Right kidney (tissue), 1 donor: ENCODE measurements at regions not wholly inside any gene's neighbourhood (a gene's known extent, or its start where the extent isn't known, plus 50 kb on each side); places are given as distances from the start of the nearest gene placed in this dataset.
"Not testable (repeated sequence)": the region's sequence is repeated elsewhere in the genome, so short reads cannot be mapped to it uniquely, and the experiment has no call there.

Experiments used
- DNase-seq: peaks from one replicate; pipeline ENCODE4 v3.0.0-alpha.2; 2016

DNA sequence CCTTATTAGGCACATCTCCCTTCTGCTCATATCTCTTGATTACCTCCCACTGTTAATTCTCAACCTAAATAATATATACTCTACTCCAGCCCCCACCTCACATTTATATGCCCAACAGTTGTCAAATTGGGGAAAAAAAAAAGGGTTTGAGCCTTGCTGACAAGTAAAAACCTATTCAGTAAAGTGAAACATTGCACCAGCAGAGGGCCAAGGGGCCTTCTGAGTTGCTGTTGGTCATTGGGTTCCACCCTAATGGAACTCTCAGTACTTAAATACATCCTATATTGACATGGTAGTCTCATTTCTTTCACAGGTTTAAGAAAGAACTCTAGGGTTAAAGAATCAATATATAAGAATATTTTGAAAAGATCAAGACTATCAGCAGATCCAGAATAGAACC lies 362.2 kb downstream of the SMARCA1 start:
- DNase-seq, result no peak

DNA sequence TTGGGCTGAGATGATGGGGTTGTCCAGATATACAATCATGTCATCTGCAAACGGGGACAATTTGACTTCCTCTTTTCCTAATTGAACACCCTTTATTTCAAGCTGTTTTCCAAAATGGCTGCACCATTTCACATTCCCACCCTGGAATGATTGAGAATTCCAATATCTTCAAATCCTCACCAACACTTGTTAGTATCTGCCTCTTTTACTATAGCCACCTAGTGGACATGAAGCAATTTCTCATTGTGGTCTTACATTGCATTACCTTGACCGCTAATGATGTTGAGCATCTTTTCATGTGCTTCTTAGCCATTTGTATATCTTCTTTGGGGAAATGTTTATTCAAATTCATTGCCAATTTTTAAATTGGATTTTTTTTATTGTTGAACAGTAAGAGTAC lies 364.8 kb downstream of the SMARCA1 start:
- DNase-seq, result no peak

DNA sequence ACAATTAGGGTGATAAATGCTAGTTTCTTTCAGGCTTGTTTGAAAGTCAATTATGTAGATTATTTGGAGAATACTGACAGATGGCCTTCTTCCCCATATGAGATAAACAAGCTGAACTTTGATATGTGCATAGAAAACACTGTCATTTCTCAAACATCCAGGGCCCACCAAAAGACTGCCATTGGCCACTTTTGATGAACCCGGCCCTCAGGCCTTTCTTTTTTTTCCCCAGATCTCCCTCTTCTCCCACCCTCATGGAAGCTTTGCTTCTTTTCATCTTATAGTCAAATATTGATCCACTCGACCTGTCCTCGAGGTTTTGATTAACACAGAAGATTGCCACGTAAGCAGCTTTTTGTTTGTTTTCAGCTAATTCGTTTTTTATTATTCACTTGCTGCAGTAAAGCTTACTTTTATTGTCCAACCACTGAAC lies 377.4 kb downstream of the SMARCA1 start:
- no peak for DNase-seq

DNA sequence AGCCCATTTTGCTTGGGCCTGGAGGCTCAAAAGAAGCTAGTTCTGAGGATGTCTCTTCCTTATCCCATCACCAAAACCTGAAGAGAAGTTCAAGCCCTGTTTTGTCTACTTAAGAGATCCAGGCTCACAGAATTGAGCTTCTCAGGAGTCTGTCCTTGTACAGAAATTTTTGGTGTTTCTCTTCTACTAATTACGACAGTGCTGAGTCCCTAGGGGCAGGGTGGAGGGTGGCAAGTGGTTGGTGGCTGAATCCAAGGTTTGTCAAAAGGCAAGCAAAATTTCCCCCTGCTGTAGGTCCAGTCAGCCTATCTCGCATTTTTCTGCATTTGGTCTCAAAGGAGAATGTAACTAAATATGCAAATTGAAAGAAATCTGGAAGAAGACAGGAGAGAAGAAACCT lies 377.9 kb downstream of the SMARCA1 start:
- DNase-seq, result no peak

DNA sequence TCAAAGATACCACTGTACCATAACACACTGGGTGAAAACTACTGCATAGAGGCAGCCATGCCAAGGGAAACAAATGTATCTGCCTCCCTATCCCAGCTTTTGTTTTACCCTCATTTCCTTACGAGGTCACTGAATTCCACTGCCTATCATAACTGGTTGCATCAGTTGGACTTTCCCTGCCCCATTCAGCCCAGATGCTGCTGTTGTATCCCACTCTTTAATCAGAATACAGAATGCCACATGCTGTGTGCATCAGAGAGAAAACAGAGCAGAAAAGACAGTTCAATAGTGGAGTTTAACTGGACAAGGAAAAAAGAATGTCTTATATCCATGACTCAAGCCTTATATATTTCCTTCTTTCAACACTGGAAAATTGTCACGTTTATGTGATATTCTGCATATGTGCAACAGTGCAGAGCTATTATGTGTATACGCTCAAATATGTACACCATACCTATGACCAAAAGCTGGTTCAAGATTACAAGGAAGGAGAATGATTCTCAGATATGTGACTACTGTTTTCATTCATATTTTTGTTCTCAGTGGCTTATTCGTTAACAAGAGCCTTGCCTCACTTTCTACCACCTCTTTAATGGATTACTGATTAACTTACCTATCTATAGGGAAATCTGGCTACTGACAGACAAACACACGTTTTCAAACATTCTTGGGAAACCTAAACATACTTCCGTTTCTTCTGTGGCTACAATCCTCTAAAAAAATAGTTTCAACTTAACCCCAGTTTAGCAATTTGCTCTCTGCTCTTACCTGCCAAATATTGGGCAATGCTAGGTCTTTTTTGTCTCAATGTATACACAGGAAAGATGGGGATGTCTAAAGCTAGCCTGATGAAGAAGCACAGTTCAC lies 378.9 kb downstream of the SMARCA1 start:
- DNase-seq, result no peak

GRCh38 chrX:129139837-129140598 lies 383.3 kb downstream of the SMARCA1 start:
- DNase-seq, result no peak

DNA sequence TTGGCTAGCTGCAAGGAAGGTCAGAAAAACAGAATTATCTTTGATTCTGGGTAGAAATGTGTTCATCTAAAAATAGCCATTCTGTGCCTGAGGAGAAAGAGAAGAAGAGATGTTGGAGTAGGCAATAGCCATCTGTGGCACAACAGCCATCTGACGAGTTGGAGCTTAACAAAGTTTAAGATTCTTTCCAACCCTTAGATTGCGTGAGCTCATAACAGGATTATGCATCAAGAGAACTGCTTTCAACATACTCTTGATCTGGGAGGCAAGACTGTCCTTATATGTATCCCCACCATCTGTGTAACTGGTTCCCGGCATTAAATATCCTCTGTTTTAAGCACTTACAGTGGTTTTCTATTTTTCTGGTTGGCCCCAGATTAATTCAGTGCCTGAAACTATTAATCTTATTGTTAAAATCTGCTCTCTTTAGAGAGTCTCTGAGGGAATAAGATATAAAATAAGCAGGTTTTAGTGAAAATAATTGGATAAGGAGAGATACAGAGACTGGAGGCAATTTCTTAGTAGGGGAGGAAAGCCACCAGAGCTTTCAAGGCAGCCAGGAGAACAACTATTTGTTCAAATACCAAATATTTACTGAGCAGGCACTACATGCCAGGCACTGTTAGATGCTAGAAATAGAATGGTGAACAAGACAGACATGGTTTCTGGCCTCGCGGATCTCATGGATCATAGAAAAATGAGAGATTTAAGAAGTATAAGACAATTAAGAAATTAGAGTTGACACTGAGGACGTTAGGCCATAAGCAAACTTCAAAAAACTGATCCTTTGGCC lies 398.0 kb downstream of the SMARCA1 start:
- no peak for DNase-seq

- DNase-seq, result no peak
Measured at GRCh38 chrX:129123795-129124194, 399.5 kb downstream of the SMARCA1 start.

GRCh38 chrX:129116676-129117470 lies 406.4 kb downstream of the SMARCA1 start:
- DNase-seq, result no peak

GRCh38 chrX:129115935-129116334 lies 407.4 kb downstream of the SMARCA1 start:
- DNase-seq, result no peak

- no peak for DNase-seq
Measured at GRCh38 chrX:129115104-129115503, 408.2 kb downstream of the SMARCA1 start.

DNA sequence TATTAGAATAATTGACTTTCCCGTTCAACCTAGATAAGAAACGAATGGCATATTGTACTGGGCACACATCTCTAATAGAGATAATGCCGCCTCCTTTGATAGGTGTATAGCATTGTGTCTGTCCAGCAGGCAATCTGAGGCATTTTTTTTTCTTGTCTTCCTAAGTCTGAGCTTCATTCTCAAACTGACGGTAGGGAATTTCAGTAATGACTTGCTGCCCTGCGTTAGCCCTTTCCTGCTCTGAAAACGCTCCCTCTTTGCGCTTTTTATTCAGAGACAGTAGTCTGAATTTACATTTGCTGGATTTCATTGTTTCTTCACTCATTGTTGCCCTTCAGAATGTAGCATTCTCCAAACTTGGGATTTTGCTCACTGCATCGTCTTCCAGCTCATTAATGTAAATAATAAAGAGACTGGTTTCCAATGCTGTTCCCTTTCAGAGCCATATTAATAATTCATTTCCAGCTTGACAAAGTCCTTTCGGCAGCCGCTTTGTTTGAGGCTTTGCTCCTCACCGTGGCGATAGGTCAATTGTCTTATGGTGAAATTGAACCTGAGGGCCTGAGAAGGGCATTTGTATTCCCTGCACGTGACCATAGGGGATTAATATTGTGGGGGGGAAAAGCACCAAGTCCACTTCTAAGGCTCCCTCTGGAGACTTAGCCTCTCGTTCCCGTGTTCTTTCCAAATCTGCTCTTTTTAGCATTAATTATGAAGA lies 412.1 kb downstream of the SMARCA1 start:
- no peak for DNase-seq

- no peak for DNase-seq
Measured at GRCh38 chrX:129108936-129109335, 414.4 kb downstream of the SMARCA1 start.

- no peak for DNase-seq
Measured at GRCh38 chrX:129099207-129099606, 424.1 kb downstream of the SMARCA1 start.

DNA sequence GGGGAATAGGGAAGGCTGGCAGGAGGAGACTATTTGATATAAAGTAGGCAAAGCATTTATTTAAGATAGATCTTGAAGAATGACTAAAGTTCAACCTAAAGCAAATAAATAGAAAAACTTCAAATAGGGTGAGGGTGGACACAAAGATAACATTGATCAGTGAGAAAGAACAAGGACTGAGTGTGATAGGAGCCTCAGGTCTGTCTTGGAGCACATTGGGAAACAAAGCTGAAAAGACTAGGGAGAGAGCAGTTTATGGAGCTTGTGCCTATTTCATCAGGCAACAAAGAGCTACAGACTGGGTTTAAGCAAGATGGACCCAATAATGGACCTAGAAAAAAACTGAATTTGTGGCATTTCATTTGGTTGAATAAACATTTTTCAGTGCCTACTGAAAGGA lies 425.6 kb downstream of the SMARCA1 start:
- no peak for DNase-seq

GRCh38 chrX:129093706-129094105 lies 429.6 kb downstream of the SMARCA1 start:
- no peak for DNase-seq

- DNase-seq, result no peak
Measured at GRCh38 chrX:129092757-129093156, 430.5 kb downstream of the SMARCA1 start.

- no peak for DNase-seq
Measured at GRCh38 chrX:129092242-129092641, 431.0 kb downstream of the SMARCA1 start.

- DNase-seq, result no peak
Measured at GRCh38 chrX:129091097-129091496, 432.2 kb downstream of the SMARCA1 start.

DNA sequence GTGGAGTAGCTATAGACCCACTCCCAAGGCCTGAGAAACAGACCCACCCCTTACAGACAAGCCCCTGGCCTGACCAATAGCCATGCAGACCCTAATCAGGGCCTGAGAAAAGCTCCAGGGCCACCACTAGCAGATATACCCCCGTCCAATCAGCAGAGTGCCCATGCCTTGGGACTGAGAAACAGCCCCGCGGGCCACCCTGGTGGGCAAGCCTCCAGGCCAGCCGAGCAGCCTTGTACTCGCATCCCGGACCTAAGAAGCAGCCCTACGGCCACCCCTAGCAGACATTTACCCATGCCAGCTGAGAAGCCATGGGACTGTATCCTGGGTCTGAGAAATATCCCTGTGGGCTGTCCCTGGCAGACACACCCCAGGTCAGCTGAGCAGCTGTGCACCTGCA lies 436.5 kb downstream of the SMARCA1 start:
- DNase-seq, result no peak

- not testable (repeated sequence) for DNase-seq
Measured at GRCh38 chrX:129084291-129084690, 439.0 kb downstream of the SMARCA1 start.
